HG02852 (cell line): ENCODE measurements at regions not wholly inside any gene's neighbourhood (a gene's known extent, or its start where the extent isn't known, plus 50 kb on each side); places are given as distances from the start of the nearest gene placed in this dataset.

Experiments
- ATAC-seq: cut with Tn5 transposase; IDR thresholded peaks from one replicate; pipeline ENCODE4 v1.9.1; 2021; ENCODE audit warnings: mild to moderate bottlenecking, moderate library complexity; ENCODE audit not compliant: unreplicated experiment

DNA sequence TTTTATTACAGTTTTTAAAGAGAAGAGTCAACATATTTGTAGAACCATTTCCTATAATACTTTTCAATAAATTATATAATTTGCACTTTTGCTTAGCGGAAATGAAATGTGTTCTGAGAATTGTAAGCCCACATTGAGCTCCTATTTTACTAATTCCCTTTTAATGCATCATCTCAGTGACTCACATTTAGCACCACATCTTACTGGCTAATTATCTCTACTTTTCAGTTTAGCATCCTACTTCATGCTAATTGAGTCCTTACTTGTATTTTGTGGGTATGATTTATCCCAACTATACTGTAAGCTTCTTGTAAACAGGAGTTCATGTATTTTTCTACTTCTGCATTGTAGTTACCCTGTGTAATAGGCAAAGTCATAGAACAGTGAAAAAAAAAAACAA, 67.5 kb downstream of the TMX1 start:
- no peak for ATAC-seq

DNA sequence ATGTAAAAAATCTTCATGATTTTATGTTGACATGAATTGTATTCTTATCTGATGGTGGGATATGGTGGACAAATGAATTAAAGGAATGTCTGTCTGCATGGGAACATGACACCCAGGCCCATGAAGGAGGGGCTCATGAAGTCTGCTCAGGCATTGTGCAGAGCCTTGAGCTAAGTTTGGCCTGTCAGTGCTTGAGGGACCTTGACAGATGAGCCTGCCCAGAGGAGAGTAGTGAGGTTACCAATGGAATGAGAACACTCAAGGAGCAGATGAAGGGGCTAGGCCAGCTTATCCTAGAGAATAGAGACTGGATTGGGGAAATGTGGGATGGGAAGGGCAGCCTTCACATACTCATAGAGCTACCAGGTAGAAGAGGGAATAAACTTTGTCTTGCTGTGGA, 68.8 kb downstream of the TMX1 start:
- ATAC-seq, result no peak

DNA sequence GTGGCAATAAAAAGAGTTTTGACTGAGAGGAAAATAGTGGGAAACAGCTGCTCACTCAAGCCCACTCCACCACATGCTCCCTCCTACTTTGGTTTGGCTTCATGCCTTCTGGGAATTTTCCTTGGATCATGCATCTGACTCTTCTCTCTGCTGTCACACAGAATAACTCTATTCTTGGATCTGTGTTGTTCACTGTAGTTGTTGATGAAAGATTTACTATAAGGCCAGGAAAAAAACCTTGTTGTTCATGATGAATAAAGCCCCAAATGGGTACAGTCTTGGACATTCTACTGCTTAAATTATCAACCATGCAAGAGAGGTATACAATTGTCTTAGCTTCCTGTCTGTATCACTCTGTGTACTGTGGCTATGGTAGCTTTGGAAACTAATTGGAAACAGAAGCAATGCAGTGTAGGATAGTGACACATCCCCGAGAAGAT, 70.5 kb downstream of the TMX1 start:
- ATAC-seq, result no peak

DNA sequence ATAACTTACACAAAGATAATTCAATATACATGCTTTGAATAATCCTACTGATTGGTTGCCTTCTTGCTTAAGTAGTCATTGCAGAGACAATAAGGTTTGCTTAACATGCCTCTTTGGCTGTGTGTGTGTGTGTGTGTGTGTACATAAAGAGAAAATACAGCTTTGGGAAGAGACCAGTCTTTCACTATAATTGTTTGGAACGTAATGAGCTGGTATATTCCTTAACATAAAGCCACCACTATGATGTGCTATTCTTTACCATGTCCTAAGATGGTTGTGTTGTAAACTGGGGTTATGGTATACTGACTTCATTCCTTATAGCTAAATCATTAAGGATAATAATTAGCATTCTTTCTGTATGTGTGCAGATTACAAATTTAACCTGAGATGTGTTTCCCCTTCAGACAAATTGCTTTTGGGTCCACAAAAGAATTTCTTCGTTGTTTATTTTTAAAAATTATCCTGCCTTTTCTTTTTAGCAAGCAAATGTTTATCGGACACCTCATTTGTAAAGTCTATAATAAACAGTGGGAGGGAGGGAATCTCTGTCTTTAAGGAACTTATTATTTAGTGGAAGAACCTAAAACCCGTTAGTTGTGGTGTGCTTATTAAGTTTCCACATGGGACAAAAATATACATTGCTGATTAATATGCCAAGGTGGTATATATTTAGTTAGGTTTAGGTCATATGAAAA, 74.4 kb downstream of the TMX1 start:
- ATAC-seq, result no peak

DNA sequence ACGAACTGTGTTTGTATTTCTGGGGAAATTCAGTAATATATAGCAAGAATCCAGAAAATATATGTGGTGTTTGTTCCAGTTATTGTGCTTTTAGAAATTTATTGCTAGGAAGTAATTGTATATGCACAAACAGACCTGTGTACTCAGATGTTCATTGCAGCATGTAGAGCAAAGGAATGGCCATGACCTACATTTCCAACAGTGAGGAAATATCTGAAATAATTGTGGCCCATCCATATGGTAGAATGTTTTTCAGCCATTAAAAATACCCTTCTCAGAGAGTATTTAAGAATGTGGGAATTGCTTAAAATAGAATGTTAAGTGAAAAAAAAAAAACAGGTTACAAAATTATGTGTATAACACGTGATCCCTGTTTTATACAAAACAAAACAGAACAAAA, 77.3 kb downstream of the TMX1 start:
- ATAC-seq, result no peak

DNA sequence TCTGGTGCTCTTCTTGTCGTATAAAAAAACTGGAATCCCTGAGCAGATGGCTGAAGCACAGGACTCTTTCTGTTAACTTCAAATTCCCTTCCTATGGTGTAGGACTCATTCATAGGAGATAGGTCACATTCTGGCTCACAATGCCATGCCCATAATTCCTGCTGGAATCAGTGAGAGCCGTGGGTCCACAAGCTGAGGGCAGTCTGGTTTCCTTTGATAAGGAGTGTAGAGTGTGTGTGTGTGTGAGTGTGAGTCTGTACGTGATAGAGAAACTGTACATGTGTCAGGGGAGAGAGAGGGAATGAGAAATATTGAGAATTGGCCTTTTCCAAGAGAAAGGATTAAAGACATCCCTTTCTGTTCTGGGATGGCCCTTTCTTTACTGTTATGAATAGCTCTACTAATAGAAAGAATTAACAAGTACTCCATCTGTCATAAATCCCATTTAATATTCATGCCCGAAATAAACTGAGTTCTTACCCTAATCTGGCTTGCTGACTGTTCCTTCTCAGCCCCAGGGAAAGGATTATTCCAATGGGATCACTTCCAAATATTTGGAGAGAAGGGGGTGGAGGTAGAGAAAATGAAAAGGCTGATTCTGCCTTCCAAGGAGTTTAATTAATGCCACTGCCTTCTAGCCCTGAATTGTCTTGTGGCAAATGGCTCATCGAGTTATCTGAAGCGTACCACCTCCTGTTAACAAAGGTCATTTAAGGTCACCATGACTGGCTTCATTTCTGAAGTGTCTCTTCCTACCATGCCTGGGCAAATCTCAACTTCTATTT, 79.0 kb downstream of the TMX1 start:
- ATAC-seq, result no peak

DNA sequence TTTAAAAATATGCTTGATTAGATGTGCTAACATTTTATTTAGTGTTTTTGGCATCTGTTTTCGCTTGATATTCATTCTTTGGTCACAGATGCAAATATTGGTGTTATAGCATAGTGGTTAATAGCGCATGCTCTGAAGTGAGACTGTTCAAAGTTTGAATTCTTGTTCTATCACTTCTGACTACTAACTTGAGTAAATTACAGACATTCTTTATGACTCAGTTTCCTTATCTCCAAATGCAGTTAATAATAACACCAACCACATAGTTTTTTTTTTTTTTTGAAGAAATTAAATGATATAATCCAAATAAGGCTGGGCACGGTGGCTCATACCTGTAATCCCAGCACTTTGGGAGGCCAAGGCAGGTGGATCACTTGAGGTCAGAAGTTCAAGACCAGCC, 81.0 kb downstream of the TMX1 start:
- no peak for ATAC-seq

DNA sequence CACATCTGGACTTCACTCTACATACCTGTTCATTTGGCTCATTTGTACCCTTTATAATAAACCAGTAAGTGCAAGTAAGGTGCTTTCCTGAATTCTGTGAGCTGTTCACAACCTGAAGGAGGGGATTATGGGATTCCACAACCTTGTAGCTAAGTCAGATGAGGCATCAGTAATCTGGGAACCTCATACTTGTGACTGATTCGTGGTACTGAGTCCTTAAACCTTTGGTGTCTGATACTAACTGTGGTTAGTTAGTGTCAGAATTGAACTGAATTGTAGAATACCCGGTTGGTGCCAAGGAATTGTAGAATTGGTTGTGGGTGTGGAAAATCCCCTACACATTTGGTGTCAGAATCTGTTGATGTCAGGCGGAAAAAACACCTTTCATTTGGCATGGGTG, 83.4 kb downstream of the TMX1 start:
- ATAC-seq, result no peak

DNA sequence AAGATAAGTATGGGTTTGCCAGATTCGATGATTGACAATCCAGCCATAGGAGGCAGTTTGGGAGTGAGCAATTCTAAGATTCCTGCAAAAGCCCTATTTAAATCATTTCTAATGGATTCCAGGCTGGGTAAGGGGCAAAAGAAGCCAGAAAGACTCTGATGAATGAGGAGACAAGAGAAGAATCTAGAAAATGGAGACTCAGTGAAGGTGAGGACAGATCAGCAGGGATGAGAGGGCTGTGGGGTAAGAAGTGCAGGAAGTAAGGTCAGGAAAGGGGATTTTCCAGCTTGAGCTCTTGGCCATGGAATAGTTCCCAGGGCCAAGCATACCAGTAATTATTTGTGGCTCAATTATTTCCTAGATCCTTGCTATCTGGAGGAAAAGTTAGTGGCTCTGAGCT, 87.3 kb downstream of the TMX1 start:
- ATAC-seq, result no peak

DNA sequence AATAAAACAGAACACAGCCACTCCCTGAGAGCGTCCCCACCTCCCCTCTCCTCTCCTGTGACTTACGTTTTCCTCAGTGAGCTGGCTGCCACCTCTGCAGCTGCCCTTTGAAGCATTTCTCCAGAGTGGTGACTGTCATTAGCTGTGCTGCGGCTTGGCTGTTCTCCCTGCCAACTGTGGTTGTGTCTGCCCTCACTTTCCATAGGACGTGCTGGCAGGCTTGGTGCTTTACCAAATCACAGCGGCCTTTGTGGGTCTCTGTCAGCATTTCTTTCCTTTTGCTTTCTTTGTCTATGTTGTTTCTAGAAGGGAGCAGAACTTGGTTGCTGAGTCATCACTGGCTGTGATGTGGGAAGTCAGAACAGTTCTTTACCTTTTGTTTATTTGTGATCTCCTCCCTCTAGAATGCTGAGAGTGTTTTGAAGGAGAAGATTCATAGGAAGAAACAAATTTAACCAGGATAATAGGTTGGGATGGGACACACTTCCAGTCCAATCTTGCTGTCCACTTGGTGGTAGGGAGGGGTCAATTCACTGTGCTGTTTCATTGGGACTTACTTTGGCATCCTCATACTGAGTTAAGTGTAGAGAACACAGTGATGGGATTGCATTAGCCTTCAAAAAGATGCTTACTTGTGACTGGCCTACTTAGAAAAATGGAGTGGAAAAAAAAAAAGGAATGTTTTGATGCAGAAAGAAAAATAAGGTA, 88.2 kb downstream of the TMX1 start:
- no peak for ATAC-seq

DNA sequence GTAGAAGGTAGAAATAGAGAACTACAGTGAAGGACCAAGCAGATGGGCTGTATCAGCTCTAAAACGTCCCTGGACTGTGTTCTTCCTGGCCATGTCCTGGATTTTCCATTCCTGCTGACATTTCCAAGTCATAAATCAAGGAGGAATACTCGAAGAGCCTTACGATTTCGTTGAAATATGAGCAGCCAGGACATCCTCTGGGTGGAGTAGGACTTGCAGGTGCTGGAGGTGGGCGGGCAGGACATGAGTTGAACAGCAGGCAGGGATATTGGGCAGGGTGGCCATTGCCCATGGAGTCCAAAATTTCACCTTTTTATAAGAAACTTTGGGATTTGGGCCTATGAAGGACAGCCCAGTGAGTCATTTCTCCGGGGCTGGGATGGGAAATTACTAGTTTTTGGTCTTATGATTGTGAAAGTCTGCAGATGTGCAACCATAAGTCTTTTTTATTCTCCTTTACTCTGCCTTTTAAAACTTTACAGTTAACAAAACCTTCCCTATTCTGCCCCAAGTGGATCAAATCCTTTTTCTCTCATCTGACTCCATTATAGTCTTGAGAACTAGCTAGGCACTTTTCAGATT, 88.8 kb downstream of the TMX1 start:
- no peak for ATAC-seq

DNA sequence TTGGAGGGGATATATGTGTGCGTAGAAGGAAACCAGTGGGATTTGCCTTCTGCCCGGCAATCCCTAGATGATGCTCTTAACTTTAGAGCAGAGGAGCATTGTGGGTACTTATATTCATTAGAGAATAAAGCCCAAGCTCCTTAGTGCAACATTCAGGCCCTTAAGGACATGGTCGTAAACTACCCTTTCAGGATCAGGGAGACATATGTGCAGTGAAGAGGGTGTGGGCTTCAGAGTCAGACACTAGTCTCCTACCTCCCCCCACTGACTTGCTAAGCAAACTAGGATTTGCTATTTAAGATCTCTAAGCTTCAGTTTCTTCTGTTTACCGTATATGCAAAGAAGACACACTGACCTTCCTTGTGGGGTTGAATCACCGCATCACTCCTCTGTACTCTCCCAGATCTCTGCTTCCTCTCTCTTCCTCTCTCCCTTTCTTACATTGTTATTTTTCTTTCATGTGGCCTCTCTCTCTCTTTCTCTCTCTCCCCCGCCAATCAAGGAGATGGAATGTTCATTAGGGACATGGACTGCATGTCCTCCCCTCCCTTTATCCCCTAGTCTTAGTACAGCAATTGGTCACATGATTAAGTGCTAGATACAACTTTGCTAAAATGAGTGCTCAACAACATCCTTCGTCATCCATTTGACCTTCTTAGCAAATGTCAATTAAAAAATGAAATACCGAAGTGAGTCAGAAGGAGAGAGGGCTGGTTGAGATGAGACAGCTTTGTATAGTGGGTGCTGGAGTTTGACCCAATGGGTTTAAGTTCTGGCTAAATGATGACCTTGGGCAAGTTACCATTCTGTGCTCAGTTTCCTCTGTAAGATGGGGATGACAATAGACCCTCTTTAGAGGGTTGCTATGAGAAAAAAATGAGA, 91.7 kb downstream of the TMX1 start:
- no peak for ATAC-seq

DNA sequence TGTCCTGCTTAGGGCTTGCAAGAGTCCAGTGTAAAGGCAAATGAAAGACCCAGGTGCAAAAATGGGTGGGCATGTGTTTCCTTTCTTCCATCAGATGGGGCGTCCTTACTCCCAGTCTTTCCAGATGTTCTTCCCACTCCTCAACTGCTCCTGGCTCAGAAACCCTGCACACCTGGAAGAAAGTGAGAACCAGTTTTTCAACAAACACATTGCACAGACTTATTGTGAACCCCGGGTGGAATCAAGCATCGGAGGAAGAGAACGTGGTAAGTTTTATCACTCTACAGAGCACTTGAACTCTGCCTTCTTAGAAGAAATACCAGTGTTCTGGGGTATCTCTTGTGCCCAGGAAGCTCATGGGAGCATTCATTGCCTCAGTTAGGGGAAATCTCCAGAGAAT, 93.3 kb downstream of the TMX1 start:
- ATAC-seq, result no peak

DNA sequence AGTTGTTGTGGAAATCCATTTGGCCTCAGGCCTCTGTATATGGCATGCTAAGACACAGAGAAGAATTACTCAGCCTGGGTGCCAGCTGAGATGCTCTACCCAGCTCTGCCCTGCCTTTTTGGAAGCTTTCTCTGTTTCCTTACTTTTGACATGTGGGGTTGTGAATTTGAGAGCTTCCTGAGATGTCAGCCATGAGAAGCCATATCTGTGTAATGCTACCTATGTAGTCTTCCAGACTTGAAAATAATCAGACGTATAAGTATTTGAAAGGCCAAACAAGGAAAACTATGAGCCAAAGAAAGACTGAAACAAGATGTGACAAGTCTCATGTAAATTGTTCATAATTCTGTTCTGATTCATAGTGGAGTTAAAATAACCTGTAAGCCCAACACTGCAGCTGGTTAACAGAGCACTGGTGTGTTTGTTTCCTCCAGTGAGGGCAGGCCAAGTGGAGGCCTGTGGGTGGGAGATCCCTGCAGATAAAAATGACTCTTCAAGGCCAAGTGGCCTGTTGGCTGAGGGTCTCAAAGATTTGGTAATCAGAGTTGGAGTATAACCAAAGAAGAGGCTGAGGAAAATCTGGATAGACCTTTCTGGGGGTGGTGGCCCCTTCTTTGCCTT, 94.0 kb downstream of the TMX1 start:
- no peak for ATAC-seq

DNA sequence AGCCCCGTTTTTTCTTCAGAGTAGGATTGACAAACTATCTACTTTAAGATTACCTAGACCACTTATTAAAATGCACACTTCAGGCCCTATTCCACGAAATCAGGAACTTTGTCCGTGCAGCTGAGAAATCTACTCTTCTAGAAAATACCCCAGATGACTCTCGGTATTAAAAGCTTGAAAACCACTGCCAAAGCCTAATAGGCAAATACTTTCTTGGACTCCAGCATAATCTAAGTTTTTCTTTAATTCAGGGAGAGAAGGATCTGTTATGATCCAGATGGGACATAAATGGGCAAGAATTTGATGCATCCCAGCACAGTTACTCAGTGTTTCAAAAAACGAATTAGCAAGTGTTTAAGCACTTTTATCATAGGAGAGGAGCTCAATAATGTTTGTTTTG, 94.5 kb downstream of the TMX1 start:
- no peak for ATAC-seq

DNA sequence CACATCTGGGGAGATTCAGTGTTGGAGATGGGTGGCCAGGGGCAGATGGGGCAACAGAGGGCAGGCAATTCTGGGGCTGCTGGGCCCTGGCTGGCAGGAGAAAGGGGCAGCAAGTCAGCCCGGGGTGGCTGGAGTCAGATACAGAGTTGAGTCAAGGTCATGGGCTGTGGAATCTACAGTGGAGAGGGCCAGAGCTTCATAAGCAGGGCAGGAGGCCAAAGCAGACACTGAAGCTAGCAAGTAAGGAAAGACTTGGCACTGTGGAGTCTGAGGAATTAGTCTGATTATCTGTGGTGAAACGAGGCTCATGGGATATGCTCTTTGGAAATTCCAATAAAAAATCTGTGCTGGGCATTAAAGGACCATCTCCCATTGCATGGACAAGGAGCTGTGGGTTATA, 95.5 kb downstream of the TMX1 start:
- ATAC-seq, result no peak

DNA sequence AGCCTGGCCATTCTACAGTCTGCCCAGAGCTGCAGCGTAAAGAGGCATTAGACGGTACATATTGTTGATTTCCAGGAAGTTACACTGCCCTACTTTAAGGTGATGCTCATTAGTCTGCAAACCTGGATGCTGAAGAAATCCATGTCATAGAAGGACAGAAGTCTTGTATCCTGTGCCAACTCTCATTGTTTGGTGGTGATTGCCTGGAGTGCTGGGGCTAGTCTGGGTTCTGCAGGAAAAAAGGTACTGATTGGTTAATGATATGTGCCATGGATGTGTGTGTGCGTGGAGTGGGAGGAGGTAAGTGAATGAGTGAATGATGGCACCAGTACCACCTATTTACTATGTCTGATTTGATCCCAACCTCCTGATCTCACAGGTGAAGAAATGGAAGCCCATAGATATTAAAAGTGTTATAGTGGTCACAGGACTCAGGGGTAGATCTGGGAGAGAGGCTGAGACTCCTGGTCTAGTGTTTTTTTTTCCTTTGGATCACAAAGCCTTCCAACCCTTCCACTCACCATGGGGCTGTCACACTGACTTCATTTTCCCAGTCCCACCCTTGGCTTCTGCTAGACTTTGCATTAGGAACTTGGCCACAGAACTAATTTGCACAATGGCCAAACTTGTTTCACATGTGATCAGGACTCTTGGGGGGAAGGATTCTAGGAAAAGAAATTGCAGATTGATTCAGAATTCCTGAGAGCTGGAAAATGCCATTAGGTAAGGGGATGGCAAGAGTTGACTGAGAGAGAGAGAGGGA, 96.1 kb downstream of the TMX1 start:
- no peak for ATAC-seq

DNA sequence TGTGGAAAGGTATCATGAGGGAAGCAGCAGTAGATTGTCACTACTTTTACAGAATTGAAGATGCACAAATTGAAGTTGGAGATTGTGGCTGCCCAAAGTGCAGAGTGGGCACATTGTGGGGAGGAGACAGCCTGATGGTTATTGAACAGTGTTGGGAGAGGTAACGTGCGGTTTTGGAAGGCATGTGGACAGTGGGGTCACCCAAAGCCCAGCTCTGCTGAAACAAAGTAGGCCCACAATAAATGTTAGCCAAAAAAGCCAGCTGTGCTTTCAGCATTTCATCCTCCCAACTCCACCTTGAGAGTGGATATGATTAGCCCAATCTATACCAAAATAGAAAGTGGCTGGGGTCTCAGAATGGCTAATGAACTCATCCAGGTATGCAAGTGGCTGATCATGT, 96.7 kb downstream of the TMX1 start:
- ATAC-seq, result no peak

DNA sequence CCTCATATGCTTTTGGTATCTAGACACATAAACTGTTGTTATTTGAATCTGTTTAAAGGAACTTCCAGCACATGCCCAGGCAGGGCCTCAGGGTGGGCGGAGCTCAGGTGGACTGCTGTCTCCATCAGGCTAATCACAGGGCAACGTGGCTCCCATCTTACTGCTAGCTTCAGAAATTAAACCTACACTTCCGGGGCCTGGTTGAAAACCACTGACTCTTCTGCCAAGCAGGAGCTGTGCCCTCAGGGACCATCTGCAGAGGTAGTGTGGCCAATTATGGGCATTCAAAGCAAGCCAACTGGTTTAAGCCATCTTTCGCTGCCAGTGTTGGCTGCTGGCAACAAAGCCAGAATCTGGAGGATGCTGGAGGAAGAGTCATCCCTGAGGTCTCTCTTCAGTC, 97.5 kb downstream of the TMX1 start:
- no peak for ATAC-seq

DNA sequence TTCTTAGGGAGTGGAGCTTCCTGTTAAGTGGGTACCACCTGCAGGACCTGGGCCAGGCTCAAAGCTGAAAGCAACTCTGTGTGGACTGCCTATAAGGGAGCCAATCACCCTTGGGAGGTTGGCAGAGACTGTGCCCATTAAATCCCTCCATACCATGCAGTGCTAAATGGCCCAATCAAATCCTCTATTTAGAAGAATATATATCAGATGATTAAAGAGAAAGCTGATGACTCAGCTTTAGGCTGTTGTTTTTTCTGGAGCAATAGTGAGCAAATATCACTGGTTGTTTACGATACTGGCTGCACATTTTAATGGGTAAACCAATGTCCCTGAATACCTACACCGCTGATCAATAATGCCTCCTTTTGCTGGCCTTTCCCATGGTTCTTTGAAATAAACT, 101.3 kb downstream of the TMX1 start:
- ATAC-seq, result no peak
